LNCAP (cell line): ENCODE measurements at regions not wholly inside any gene's neighbourhood (a gene's known extent, or its start where the extent isn't known, plus 50 kb on each side); places are given as distances from the start of the nearest gene placed in this dataset.

Experiments used
- CTCF ChIP-seq: fragments of 450-650 bp; IDR thresholded peaks from 2 replicates; pipeline ENCODE4 v1.5.1; 2017; ENCODE audit warnings: mild to moderate bottlenecking

- no peak for TF ChIP-seq CTCF
Measured at GRCh38 chr14:30193101-30193500, 265.5 kb upstream of the PRKD1 start.

GRCh38 chr14:30193845-30194501, 266.3 kb upstream of the PRKD1 start:
- TF ChIP-seq CTCF: no peak

- no peak for TF ChIP-seq CTCF
Measured at GRCh38 chr14:30194741-30195148, 267.1 kb upstream of the PRKD1 start.

GRCh38 chr14:30195941-30196340, 268.3 kb upstream of the PRKD1 start:
- TF ChIP-seq CTCF: no peak

GRCh38 chr14:30196861-30197260, 269.2 kb upstream of the PRKD1 start:
- TF ChIP-seq CTCF: no peak

GRCh38 chr14:30204431-30204980, 276.9 kb upstream of the PRKD1 start:
- TF ChIP-seq CTCF: no peak

GRCh38 chr14:30209136-30209535, 281.5 kb upstream of the PRKD1 start:
- no peak for TF ChIP-seq CTCF

- no peak for TF ChIP-seq CTCF
Measured at GRCh38 chr14:30210630-30211029, 283.0 kb upstream of the PRKD1 start.
